ENCODE measurements at regions not wholly inside any gene's neighbourhood (a gene's known extent, or its start where the extent isn't known, plus 50 kb on each side); places are given as distances from the start of the nearest gene placed in this dataset.

DNA sequence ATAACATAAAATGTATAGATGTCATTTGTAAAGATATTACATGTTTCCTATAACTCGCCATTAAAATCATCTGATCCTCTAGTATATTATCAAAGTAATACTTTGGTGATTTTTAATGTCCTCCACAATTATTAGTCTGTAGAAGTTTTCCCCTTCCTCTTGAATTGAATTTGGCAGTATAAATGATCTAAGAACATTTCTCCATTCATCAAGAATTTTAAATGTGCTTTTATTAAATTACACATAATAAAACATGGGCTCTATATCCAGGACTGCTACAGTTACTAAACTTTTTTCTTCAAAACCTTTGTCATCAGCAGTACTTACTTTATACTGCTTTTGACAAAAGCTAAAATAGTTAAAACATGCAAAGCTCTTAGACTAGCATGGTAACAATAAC is 315.4 kb upstream of the ZC3H15 start:
- no peak for TF ChIP-seq CHD4 (IDR thresholded peaks at IDR 0.05; ENCODE audit: insufficient read depth, insufficient replicate concordance, low read depth, low read length, poor library complexity, severe bottlenecking)
- TF ChIP-seq, protein P1, sequence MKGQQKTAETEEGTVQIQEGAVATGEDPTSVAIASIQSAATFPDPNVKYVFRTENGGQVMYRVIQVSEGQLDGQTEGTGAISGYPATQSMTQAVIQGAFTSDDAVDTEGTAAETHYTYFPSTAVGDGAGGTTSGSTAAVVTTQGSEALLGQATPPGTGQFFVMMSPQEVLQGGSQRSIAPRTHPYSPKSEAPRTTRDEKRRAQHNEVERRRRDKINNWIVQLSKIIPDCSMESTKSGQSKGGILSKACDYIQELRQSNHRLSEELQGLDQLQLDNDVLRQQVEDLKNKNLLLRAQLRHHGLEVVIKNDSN (CRISPR knock-in tag; IDR thresholded peaks at IDR 0.05): no peak
- TF ChIP-seq POLR2AphosphoS2 (IDR thresholded peaks at IDR 0.05; ENCODE audit: low read length): no peak
- no peak for TF ChIP-seq RCOR1 (IDR thresholded peaks at IDR 0.05; ENCODE audit: borderline replicate concordance in 1 of 2, low read depth in 2 of 2, low read length in 2 of 2)
- no peak for TF ChIP-seq TAL1 (IDR thresholded peaks at IDR 0.05)
- no peak for TF ChIP-seq CBX5 (IDR thresholded peaks at IDR 0.05; ENCODE audit: borderline replicate concordance, low read depth)
- TF ChIP-seq FOXA1 (IDR thresholded peaks at IDR 0.05; ENCODE audit: borderline replicate concordance): no peak
- TF ChIP-seq ZNF445 (CRISPR knock-in tag; IDR thresholded peaks at IDR 0.05; ENCODE audit: low read depth): no peak
- TF ChIP-seq ZNF217 (CRISPR knock-in tag; IDR thresholded peaks at IDR 0.05): no peak
- TF ChIP-seq NR1H2 (CRISPR knock-in tag; IDR thresholded peaks at IDR 0.05): no peak
